ENCODE measurements at regions not wholly inside any gene's neighbourhood (a gene's known extent, or its start where the extent isn't known, plus 50 kb on each side); places are given as distances from the start of the nearest gene placed in this dataset.
"Not testable (repeated sequence)": the region's sequence is repeated elsewhere in the genome, so short reads cannot be mapped to it uniquely, and the experiment has no call there.

GRCh38 chr3:184440151-184440550 lies 60.3 kb downstream of the CHRD start:
- DNase-seq, result no peak

GRCh38 chr3:184441202-184441900 lies 61.5 kb downstream of the CHRD start:
- DNase-seq, result no peak

- DNase-seq, result no peak
Observed at GRCh38 chr3:184443364-184443763, 63.5 kb downstream of the CHRD start.

GRCh38 chr3:184443831-184444230 lies 64.0 kb downstream of the CHRD start:
- DNase-seq, result no peak

- DNase-seq, result no peak
Observed at GRCh38 chr3:184448321-184449160, 68.7 kb downstream of the CHRD start.

GRCh38 chr3:184449161-184449515 lies 69.3 kb downstream of the CHRD start:
- DNase-seq, result no peak

GRCh38 chr3:184450547-184450946 lies 70.7 kb downstream of the CHRD start:
- no peak for DNase-seq

- no peak for DNase-seq
Observed at GRCh38 chr3:184453296-184453695, 73.4 kb downstream of the CHRD start.

GRCh38 chr3:184455991-184456390 lies 76.1 kb downstream of the CHRD start:
- no peak for DNase-seq

- no peak for DNase-seq
Observed at GRCh38 chr3:184456476-184456875, 76.6 kb downstream of the CHRD start.

- no peak for DNase-seq
Observed at GRCh38 chr3:184457329-184457728, 77.5 kb downstream of the CHRD start.

- not testable (repeated sequence) for DNase-seq
Observed at GRCh38 chr3:184457784-184458377, 78.0 kb downstream of the CHRD start.

GRCh38 chr3:184459355-184459754 lies 79.5 kb downstream of the CHRD start:
- DNase-seq, result no peak

- no peak for DNase-seq
Observed at GRCh38 chr3:184460276-184460675, 80.4 kb downstream of the CHRD start.

GRCh38 chr3:184461219-184461618 lies 81.4 kb downstream of the CHRD start:
- DNase-seq, result no peak

- DNase-seq, result no peak
Observed at GRCh38 chr3:184465883-184466412, 86.1 kb downstream of the CHRD start.

GRCh38 chr3:184466413-184466960 lies 86.6 kb downstream of the CHRD start:
- DNase-seq, result no peak

- no peak for DNase-seq
Observed at GRCh38 chr3:184467171-184467570, 87.3 kb downstream of the CHRD start.

- DNase-seq, result no peak
Observed at GRCh38 chr3:184470551-184470950, 90.7 kb downstream of the CHRD start.

- no peak for DNase-seq
Observed at GRCh38 chr3:184471439-184471838, 90.1 kb upstream of the EPHB3 start.

- DNase-seq, result no peak
Observed at GRCh38 chr3:184472723-184473428, 88.7 kb upstream of the EPHB3 start.

GRCh38 chr3:184474897-184475296 lies 86.7 kb upstream of the EPHB3 start:
- DNase-seq, result no peak

- no peak for DNase-seq
Observed at GRCh38 chr3:184477940-184478339, 83.6 kb upstream of the EPHB3 start.

Data from SIG-M5 (cell line).